Neural progenitor cell (in vitro differentiated cells): ENCODE measurements at regions not wholly inside any gene's neighbourhood (a gene's known extent, or its start where the extent isn't known, plus 50 kb on each side); places are given as distances from the start of the nearest gene placed in this dataset.

Experiments
- DNase-seq: peaks from one replicate; pipeline ENCODE4 v3.0.0-alpha.2; 2016; ENCODE audit warnings: low spot score
- H2AFZ ChIP-seq: fragments of 200-600 bp; sonication (generic); replicated peaks from 2 replicates; pipeline ENCODE4 v1.6.1; 2016; ENCODE audit warnings: antibody characterized with exemption
- H3F3A ChIP-seq: fragments of 200-600 bp; sonication (generic); 2 replicates; pipeline ENCODE4 v1.6.1; 2016; ENCODE audit warnings: antibody characterized with exemption, low read depth
- H3K27ac ChIP-seq: fragments of 200-600 bp; sonication (generic); 2 replicates; pipeline ENCODE4 v1.5.1; 2016; ENCODE audit warnings: mild to moderate bottlenecking
- H3K27me3 ChIP-seq: fragments of 200-600 bp; sonication (generic); 2 replicates; pipeline ENCODE4 v1.6.1; 2016; ENCODE audit warnings: mild to moderate bottlenecking, moderate library complexity
- H3K36me3 ChIP-seq: fragments of 200-600 bp; sonication (generic); 2 replicates; pipeline ENCODE4 v1.5.1; 2016
- H3K4me1 ChIP-seq: fragments of 200-600 bp; sonication (generic); 2 replicates; pipeline ENCODE4 v1.6.1; 2016; ENCODE audit warnings: mixed run types
- H3K4me2 ChIP-seq: fragments of 200-600 bp; sonication (generic); 2 replicates; pipeline ENCODE4 v1.6.1; 2016
- H3K4me3 ChIP-seq: fragments of 200-600 bp; sonication (generic); 2 replicates; pipeline ENCODE4 v1.5.1; 2016
- H3K79me2 ChIP-seq: fragments of 200-600 bp; sonication (generic); 2 replicates; pipeline ENCODE4 v1.6.1; 2016; ENCODE audit warnings: low read depth
- H3K9ac ChIP-seq: fragments of 200-600 bp; sonication (generic); 2 replicates; pipeline ENCODE4 v1.6.1; 2016
- H3K9me3 ChIP-seq: fragments of 200-600 bp; sonication (generic); 2 replicates; pipeline ENCODE4 v1.5.1; 2016; ENCODE audit warnings: low read depth
- H4K20me1 ChIP-seq: fragments of 200-600 bp; sonication (generic); 2 replicates; pipeline ENCODE4 v1.6.1; 2016; ENCODE audit warnings: low read depth
- H3K27ac Mint-ChIP-seq: 3 replicates; pipeline ENCODE4 v1.8.0; 2021; ENCODE audit warnings: mixed read lengths
- H3K27me3 Mint-ChIP-seq: 2 replicates; pipeline ENCODE4 v1.8.0; 2022; ENCODE audit warnings: low read depth, mild to moderate bottlenecking, inconsistent platforms, moderate library complexity, mixed read lengths; ENCODE audit not compliant: insufficient read depth
- H3K36me3 Mint-ChIP-seq: 3 replicates; pipeline ENCODE4 v1.8.0; 2021; ENCODE audit warnings: mixed read lengths
- H3K4me1 Mint-ChIP-seq: 3 replicates; pipeline ENCODE4 v1.8.0; 2021; ENCODE audit warnings: mixed read lengths
- H3K4me3 Mint-ChIP-seq: 3 replicates; pipeline ENCODE4 v1.8.0; 2021; ENCODE audit warnings: mild to moderate bottlenecking, moderate library complexity, mixed read lengths
- H3K9me3 Mint-ChIP-seq: 3 replicates; pipeline ENCODE4 v1.8.0; 2020; ENCODE audit warnings: mixed read lengths
- CTCF ChIP-seq: fragments of 200-600 bp; sonication (generic); IDR thresholded peaks from 2 replicates; pipeline ENCODE4 v1.5.1; 2017; ENCODE audit warnings: antibody characterized with exemption, mild to moderate bottlenecking
- EZH2 ChIP-seq: fragments of 200-600 bp; sonication (generic); IDR thresholded peaks from 2 replicates; pipeline ENCODE4 v1.6.1; 2017; ENCODE audit warnings: antibody characterized with exemption, mild to moderate bottlenecking, moderate library complexity
- EZH2phosphoT487 ChIP-seq: fragments of 200-600 bp; sonication (generic); IDR thresholded peaks from 2 replicates; pipeline ENCODE4 v1.6.1; 2017; ENCODE audit warnings: antibody characterized with exemption

DNA sequence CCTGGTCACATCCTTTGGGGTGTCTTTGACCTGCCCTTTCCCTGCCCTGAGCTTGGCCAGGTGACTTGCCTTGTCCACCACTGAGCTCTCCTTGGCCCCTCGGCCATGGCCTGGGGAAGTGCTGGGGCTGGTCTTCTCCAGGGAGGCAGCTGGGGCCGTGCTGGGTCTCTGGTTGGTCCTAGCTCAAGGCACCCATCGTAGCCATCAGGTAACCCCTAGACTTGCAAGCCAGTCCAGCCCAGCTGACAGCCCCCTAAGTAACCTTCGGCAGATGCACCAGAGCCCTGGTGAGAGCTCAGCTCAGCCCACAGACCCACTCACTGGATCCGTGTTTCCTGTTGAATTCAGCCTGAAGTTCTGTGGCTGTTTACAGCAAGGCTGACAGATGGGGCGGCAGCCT, 176.2 kb upstream of the SHH start:
- H3K4me1 Mint-ChIP-seq, result peaks cover 11% of the 10 kb centered on the region
- no peaks in the 10 kb centered on the region for H4K20me1 ChIP-seq
- no peaks in the 10 kb centered on the region for H3K9me3 ChIP-seq
- no peak overlapping the region for H3K4me2 ChIP-seq
- H3F3A ChIP-seq, result no peaks in the 10 kb centered on the region
- H3K4me1 ChIP-seq, result no peaks in the 10 kb centered on the region
- DNase-seq, result no peak
- peaks cover 16% of the 10 kb centered on the region for H3K27me3 Mint-ChIP-seq
- H3K79me2 ChIP-seq, result no peaks in the 10 kb centered on the region
- no peak overlapping the region for H3K4me3 Mint-ChIP-seq
- H3K27ac Mint-ChIP-seq, result peak overlapping the region; percentile 63
- H3K4me3 ChIP-seq, result no peak overlapping the region
- no peaks in the 10 kb centered on the region for H3K36me3 ChIP-seq
- H3K9ac ChIP-seq, result no peak overlapping the region
- peak overlapping the region; percentile 42 for H2AFZ ChIP-seq
- H3K27ac ChIP-seq, result no peak overlapping the region
- H3K9me3 Mint-ChIP-seq, result peaks cover 10% of the 10 kb centered on the region
- H3K27me3 ChIP-seq, result no peaks in the 10 kb centered on the region
- TF ChIP-seq EZH2phosphoT487 (no peak), EZH2 (no peak), CTCF (no peak)
- no peaks in the 10 kb centered on the region for H3K36me3 Mint-ChIP-seq

DNA sequence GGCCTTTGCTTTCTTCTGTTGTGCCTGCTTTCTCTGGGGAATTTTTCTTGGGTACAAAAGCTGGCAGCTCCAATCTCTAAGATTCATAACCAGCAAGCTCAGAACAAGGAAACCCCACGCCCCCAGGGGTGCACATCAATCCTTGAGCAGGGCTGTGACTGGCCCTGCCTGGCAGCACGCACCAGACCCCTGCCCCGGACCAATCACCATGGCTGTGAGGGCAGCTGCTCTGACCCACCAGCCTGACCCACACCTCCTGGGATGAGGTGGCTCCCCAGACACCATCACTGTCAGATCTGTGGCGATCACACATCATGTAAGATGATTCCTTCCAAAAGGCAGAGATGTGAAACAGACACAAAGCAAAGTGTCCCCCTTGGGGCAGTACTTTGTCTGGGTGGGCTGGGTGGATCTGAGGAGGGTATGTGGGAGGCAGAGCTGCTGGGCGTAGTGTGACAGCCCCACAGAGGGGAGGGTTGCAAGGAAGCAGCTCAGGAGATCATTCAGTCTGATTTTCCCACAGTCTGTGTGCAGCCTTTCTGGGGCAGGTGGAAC, 175.5 kb upstream of the SHH start:
- DNase-seq, result no peak
- Mint-ChIP-seq H3K4me3 (no peak overlapping the region), H3K27ac (no peak overlapping the region), H3K27me3 (peaks cover 16% of the 10 kb centered on the region), H3K9me3 (peaks cover 10% of the 10 kb centered on the region), H3K4me1 (peaks cover 11% of the 10 kb centered on the region), H3K36me3 (no peaks in the 10 kb centered on the region)
- Histone ChIP-seq H3F3A (no peaks in the 10 kb centered on the region), H3K27me3 (no peaks in the 10 kb centered on the region), H3K79me2 (no peaks in the 10 kb centered on the region), H3K9ac (no peak overlapping the region), H3K36me3 (no peaks in the 10 kb centered on the region), H3K4me1 (no peaks in the 10 kb centered on the region), H4K20me1 (no peaks in the 10 kb centered on the region), H3K4me2 (no peak overlapping the region), H3K9me3 (no peaks in the 10 kb centered on the region), H3K27ac (no peak overlapping the region), H2AFZ (no peak overlapping the region), H3K4me3 (no peak overlapping the region)
- no peak for TF ChIP-seq EZH2phosphoT487
- no peak for TF ChIP-seq EZH2
- TF ChIP-seq CTCF, result no peak

GRCh38 chr7:155986497-155987160, 174.4 kb upstream of the SHH start:
- Histone ChIP-seq H3K9ac (no peak overlapping the region), H3K4me1 (no peaks in the 10 kb centered on the region), H3K36me3 (no peaks in the 10 kb centered on the region), H3K79me2 (no peaks in the 10 kb centered on the region), H3F3A (no peaks in the 10 kb centered on the region), H3K4me2 (no peak overlapping the region), H3K9me3 (no peaks in the 10 kb centered on the region), H3K4me3 (no peak overlapping the region), H2AFZ (no peak overlapping the region), H4K20me1 (no peaks in the 10 kb centered on the region), H3K27ac (no peak overlapping the region), H3K27me3 (no peaks in the 10 kb centered on the region)
- H3K27ac Mint-ChIP-seq, result no peak overlapping the region
- TF ChIP-seq CTCF (no peak), EZH2phosphoT487 (no peak), EZH2 (no peak)
- H3K4me1 Mint-ChIP-seq, result peaks cover 11% of the 10 kb centered on the region
- no peak overlapping the region for H3K4me3 Mint-ChIP-seq
- peaks cover 10% of the 10 kb centered on the region for H3K9me3 Mint-ChIP-seq
- peaks cover 16% of the 10 kb centered on the region for H3K27me3 Mint-ChIP-seq
- DNase-seq, result no peak
- H3K36me3 Mint-ChIP-seq, result no peaks in the 10 kb centered on the region
